WERI-Rb-1 (cell line): ENCODE measurements at regions not wholly inside any gene's neighbourhood (a gene's known extent, or its start where the extent isn't known, plus 50 kb on each side); places are given as distances from the start of the nearest gene placed in this dataset.
A peak's percentile ranks its signal among the peaks of the same experiment; 100 is the strongest.

Experiments
- DNase-seq: peaks from one replicate; pipeline ENCODE4 v3.0.0-alpha.2; 2020
- H3K27ac ChIP-seq: fragments of 250-450 bp; sonication (Bioruptor Pico); 2 replicates; pipeline ENCODE4 v1.5.1; 2020; ENCODE audit warnings: mild to moderate bottlenecking, moderate library complexity
- H3K27me3 ChIP-seq: fragments of 250-450 bp; sonication (Bioruptor Pico); 2 replicates; pipeline ENCODE4 v1.5.1; 2021; ENCODE audit warnings: mild to moderate bottlenecking, low read depth, moderate library complexity; ENCODE audit not compliant: insufficient read depth, severe bottlenecking
- H3K36me3 ChIP-seq: fragments of 250-450 bp; sonication (Bioruptor Pico); 2 replicates; pipeline ENCODE4 v1.5.1; 2020; ENCODE audit warnings: mild to moderate bottlenecking, moderate library complexity
- H3K4me3 ChIP-seq: 2 replicates; pipeline ENCODE4 v1.5.1; 2011; ENCODE audit warnings: low read depth, mild to moderate bottlenecking, control low read depth, low read length
- H3K9me3 ChIP-seq: fragments of 250-450 bp; sonication (Bioruptor Pico); 2 replicates; pipeline ENCODE4 v1.5.1; 2021; ENCODE audit warnings: mild to moderate bottlenecking, moderate library complexity; ENCODE audit not compliant: severe bottlenecking
- TF ChIP-seq, protein P1 (sequence below): IDR thresholded peaks from 2 replicates; pipeline ENCODE4 v1.5.1; 2011; ENCODE audit warnings: low read depth, mild to moderate bottlenecking, control low read depth, inconsistent platforms, low read length

DNA sequence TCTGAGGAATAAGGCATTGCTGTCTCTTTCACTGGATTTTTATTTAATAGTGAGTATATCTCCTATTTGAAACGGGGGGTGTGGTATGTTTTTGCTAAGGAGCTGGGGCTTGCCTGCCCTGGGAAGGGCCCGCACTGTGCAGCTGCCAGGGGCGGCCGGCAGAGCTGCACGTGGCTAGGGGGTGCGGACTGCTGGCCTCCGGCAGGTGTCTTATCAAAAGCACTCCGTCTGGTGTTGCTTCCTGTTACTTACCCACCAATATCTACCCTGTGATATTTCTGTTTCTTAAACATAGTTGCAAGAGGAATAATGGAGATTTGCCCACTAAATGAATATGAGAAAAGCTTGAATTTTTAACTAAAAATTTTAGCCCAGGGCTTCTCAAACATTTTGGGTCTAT is 232.0 kb downstream of the IRX1 start:
- TF ChIP-seq, protein P1, sequence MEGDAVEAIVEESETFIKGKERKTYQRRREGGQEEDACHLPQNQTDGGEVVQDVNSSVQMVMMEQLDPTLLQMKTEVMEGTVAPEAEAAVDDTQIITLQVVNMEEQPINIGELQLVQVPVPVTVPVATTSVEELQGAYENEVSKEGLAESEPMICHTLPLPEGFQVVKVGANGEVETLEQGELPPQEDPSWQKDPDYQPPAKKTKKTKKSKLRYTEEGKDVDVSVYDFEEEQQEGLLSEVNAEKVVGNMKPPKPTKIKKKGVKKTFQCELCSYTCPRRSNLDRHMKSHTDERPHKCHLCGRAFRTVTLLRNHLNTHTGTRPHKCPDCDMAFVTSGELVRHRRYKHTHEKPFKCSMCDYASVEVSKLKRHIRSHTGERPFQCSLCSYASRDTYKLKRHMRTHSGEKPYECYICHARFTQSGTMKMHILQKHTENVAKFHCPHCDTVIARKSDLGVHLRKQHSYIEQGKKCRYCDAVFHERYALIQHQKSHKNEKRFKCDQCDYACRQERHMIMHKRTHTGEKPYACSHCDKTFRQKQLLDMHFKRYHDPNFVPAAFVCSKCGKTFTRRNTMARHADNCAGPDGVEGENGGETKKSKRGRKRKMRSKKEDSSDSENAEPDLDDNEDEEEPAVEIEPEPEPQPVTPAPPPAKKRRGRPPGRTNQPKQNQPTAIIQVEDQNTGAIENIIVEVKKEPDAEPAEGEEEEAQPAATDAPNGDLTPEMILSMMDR = no peak
- Histone ChIP-seq H3K4me3 (no peak overlapping the region), H3K27me3 (no peaks in the 10 kb centered on the region), H3K9me3 (no peaks in the 10 kb centered on the region), H3K36me3 (no peaks in the 10 kb centered on the region), H3K27ac (no peak overlapping the region)
- DNase-seq = no peak

DNA sequence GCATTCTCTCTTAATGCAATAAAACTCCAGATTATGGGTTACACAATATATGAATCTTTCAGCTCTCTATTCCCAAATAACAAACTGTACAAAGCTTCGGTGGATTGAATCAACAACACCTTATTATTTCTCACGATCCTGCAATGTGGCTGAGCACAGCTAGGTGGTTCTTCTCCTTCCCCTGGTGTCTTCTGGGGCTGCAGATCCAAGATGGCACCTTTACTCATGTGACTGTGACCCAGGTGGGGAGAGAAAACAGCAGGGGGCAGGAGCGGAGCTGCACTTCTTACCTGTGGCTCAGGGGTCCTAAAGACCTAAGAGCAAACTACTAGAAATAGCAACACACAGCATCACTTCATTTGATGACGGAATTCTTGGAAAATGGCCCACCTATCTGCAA is 233.1 kb downstream of the IRX1 start:
- H3K27ac ChIP-seq = no peak overlapping the region
- TF ChIP-seq, protein P1 = peak; percentile 24; the same call in 1 of the 2 replicates
- no peaks in the 10 kb centered on the region for H3K9me3 ChIP-seq
- no peaks in the 10 kb centered on the region for H3K27me3 ChIP-seq
- H3K36me3 ChIP-seq = no peaks in the 10 kb centered on the region
- H3K4me3 ChIP-seq = no peak overlapping the region
- peak; percentile 17 for DNase-seq

DNA sequence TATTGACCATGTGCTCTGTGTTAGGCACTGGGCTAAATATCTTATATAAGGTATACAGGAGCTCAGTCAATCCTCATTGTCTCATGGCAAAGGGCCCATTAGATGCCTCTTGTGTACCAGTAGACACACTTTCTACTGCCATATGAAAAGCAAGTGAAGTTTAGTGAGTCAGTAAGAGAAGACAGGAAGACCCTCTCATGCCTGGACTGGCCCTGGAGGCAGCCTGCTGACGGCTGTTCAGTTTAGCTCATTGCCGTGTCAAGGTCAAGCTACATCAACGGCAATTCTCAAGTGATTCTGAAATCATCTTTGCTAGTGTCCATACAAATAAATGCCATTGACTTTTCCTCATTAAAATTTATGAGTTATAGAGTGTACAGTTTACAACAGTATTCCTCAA is 237.9 kb downstream of the IRX1 start:
- Histone ChIP-seq H3K27ac (no peak overlapping the region), H3K36me3 (no peaks in the 10 kb centered on the region), H3K9me3 (no peaks in the 10 kb centered on the region), H3K27me3 (no peaks in the 10 kb centered on the region), H3K4me3 (no peak overlapping the region)
- TF ChIP-seq, protein P1 = no peak
- no peak for DNase-seq

DNA sequence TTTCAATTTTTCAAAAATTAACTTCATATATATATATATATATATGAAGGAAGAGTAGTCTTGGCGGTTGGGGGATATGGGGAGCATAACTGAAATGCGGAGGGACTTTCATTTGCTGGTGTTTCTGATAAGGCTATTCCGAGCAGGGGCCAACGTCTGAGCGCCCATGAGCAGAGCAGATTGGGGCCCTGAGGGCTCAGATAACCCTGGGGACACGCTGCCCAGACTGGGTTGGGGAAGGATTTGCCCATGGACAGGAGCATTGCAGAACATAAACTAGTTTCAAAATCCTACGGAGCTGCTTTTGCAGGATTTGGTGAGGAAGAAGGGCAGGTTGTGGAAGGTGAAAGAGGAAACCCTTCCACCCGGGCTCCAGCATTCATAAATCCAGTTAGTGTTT is 240.2 kb downstream of the IRX1 start:
- H3K27me3 ChIP-seq = no peaks in the 10 kb centered on the region
- no peaks in the 10 kb centered on the region for H3K36me3 ChIP-seq
- no peaks in the 10 kb centered on the region for H3K9me3 ChIP-seq
- H3K4me3 ChIP-seq = no peak overlapping the region
- no peak for DNase-seq
- no peak overlapping the region for H3K27ac ChIP-seq
- TF ChIP-seq, protein P1 = no peak

DNA sequence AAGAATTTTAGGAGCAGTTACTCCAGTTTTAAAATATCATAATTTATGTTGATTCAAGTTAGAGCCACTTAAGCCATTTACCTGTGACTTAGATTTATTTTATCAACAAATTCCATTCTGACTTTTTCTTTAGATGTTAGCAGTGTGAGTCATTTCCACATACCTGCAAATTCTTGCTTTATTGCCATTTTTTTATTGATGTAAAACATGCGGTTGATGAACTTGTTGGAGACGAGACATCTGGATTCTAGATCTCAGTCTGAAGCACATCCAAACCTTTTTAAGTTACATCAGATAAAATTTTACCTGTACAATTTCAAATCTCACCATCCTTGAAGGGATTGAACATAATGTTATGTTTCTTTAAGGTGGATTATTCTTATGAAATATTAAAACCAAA is 240.9 kb downstream of the IRX1 start:
- H3K27ac ChIP-seq = no peak overlapping the region
- H3K27me3 ChIP-seq = no peaks in the 10 kb centered on the region
- no peak for DNase-seq
- H3K4me3 ChIP-seq = no peak overlapping the region
- H3K9me3 ChIP-seq = no peaks in the 10 kb centered on the region
- TF ChIP-seq, protein P1 = no peak
- no peaks in the 10 kb centered on the region for H3K36me3 ChIP-seq

DNA sequence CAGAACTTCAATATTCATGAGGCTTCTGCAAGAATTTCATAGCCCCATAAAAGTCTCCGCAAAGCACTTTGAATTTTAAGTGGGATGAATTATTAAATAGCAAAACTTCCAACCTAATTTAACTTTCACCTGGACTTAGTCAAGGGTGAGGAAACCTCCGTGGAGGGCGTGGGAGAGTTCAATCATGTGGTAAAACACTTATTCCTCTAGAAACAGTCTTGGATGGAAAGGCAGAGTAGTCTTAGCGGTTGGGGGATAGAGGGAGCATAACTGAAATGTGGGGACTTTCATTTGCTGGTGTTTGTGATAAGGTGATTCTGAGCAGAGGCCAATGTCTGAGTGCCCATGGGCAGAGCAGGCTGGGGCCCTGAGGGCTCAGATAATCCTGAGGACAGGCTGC is 241.9 kb downstream of the IRX1 start:
- no peak overlapping the region for H3K27ac ChIP-seq
- no peaks in the 10 kb centered on the region for H3K9me3 ChIP-seq
- TF ChIP-seq, protein P1 = no peak
- H3K36me3 ChIP-seq = no peaks in the 10 kb centered on the region
- H3K27me3 ChIP-seq = no peaks in the 10 kb centered on the region
- no peak for DNase-seq
- H3K4me3 ChIP-seq = no peak overlapping the region
